ENCODE measurements at regions not wholly inside any gene's neighbourhood (a gene's known extent, or its start where the extent isn't known, plus 50 kb on each side); places are given as distances from the start of the nearest gene placed in this dataset.
"Not testable (repeated sequence)": the region's sequence is repeated elsewhere in the genome, so short reads cannot be mapped to it uniquely, and the experiment has no call there.

GRCh38 chr6:167237438-167238145, 53.5 kb upstream of the UNC93A start:
- 81% methylated on average over 14 of the region's 14 CpGs for WGBS (ENCODE audit: low lambda C conversion rate, missing lambda C conversion rate)
- peak overlapping the region; percentile 84 for H3K27ac ChIP-seq
- no peaks in the 10 kb centered on the region for H3K36me3 ChIP-seq (replicated peaks; ENCODE audit: insufficient read depth, low read depth)
- H4K20me1 ChIP-seq (ENCODE audit: insufficient read depth, poor library complexity, severe bottlenecking) = no peaks in the 10 kb centered on the region
- peaks cover 6% of the 10 kb centered on the region for H3K4me1 ChIP-seq (ENCODE audit: insufficient read depth)
- no peaks in the 10 kb centered on the region for H3K9me2 ChIP-seq (replicated peaks; ENCODE audit: insufficient read depth)
- no peak for DNase-seq (ENCODE audit: low spot score)
- H3K27me3 ChIP-seq = no peaks in the 10 kb centered on the region
- TF ChIP-seq CTCF (IDR thresholded peaks at IDR 0.05; ENCODE audit: poor library complexity) (no peak), EZH2phosphoT487 (IDR thresholded peaks at IDR 0.05; ENCODE audit: low read depth, severe bottlenecking, unreplicated experiment) (no peak), EZH2 (IDR thresholded peaks at IDR 0.05; ENCODE audit: borderline replicate concordance) (no peak)
- no peaks in the 10 kb centered on the region for H3K79me2 ChIP-seq
- no peak overlapping the region for H2AFZ ChIP-seq
- H3K4me3 ChIP-seq = no peak overlapping the region
- H3K9me3 ChIP-seq (ENCODE audit: low read depth) = no peaks in the 10 kb centered on the region
- H3K4me2 ChIP-seq = no peak overlapping the region

- Histone ChIP-seq H3K27me3 (no peaks in the 10 kb centered on the region), H2AFZ (no peak overlapping the region), H3K79me2 (no peaks in the 10 kb centered on the region), H4K20me1 (ENCODE audit: insufficient read depth, poor library complexity, severe bottlenecking) (no peaks in the 10 kb centered on the region), H3K9me3 (ENCODE audit: low read depth) (no peaks in the 10 kb centered on the region), H3K36me3 (replicated peaks; ENCODE audit: insufficient read depth, low read depth) (no peaks in the 10 kb centered on the region), H3K4me3 (no peak overlapping the region), H3K27ac (peak overlapping the region; percentile 84), H3K4me2 (peak overlapping the region; percentile 42), H3K4me1 (ENCODE audit: insufficient read depth) (peaks cover 6% of the 10 kb centered on the region), H3K9me2 (replicated peaks; ENCODE audit: insufficient read depth) (no peaks in the 10 kb centered on the region)
- 32% methylated on average over 14 of the region's 14 CpGs for WGBS (ENCODE audit: low lambda C conversion rate, missing lambda C conversion rate)
- peak; percentile 30 for DNase-seq (ENCODE audit: low spot score)
- TF ChIP-seq EZH2phosphoT487 (IDR thresholded peaks at IDR 0.05; ENCODE audit: low read depth, severe bottlenecking, unreplicated experiment) (no peak), EZH2 (IDR thresholded peaks at IDR 0.05; ENCODE audit: borderline replicate concordance) (no peak), CTCF (IDR thresholded peaks at IDR 0.05; ENCODE audit: poor library complexity) (no peak)
Observed at GRCh38 chr6:167238146-167238693, 52.9 kb upstream of the UNC93A start.

GRCh38 chr6:167238694-167239467, 52.2 kb upstream of the UNC93A start:
- H3K27me3 ChIP-seq = no peaks in the 10 kb centered on the region
- 60% methylated on average over 12 of the region's 12 CpGs for WGBS (ENCODE audit: low lambda C conversion rate, missing lambda C conversion rate)
- no peaks in the 10 kb centered on the region for H3K36me3 ChIP-seq (replicated peaks; ENCODE audit: insufficient read depth, low read depth)
- H3K4me2 ChIP-seq = peak overlapping the region; percentile 42
- no peaks in the 10 kb centered on the region for H4K20me1 ChIP-seq (ENCODE audit: insufficient read depth, poor library complexity, severe bottlenecking)
- H2AFZ ChIP-seq = no peak overlapping the region
- DNase-seq (ENCODE audit: low spot score) = peak; percentile 48
- no peaks in the 10 kb centered on the region for H3K9me2 ChIP-seq (replicated peaks; ENCODE audit: insufficient read depth)
- H3K4me3 ChIP-seq = no peak overlapping the region
- H3K79me2 ChIP-seq = no peaks in the 10 kb centered on the region
- H3K4me1 ChIP-seq (ENCODE audit: insufficient read depth) = peaks cover 6% of the 10 kb centered on the region
- TF ChIP-seq EZH2 (IDR thresholded peaks at IDR 0.05; ENCODE audit: borderline replicate concordance) (no peak), CTCF (IDR thresholded peaks at IDR 0.05; ENCODE audit: poor library complexity) (no peak), EZH2phosphoT487 (IDR thresholded peaks at IDR 0.05; ENCODE audit: low read depth, severe bottlenecking, unreplicated experiment) (no peak)
- H3K9me3 ChIP-seq (ENCODE audit: low read depth) = no peaks in the 10 kb centered on the region
- H3K27ac ChIP-seq = peak overlapping the region; percentile 84

- not testable (repeated sequence) for H3K4me1 ChIP-seq (ENCODE audit: insufficient read depth); DNase-seq (ENCODE audit: low spot score); H3K36me3 ChIP-seq (replicated peaks; ENCODE audit: insufficient read depth, low read depth); H3K4me2 ChIP-seq; H3K79me2 ChIP-seq; H3K4me3 ChIP-seq; H3K9me2 ChIP-seq (replicated peaks; ENCODE audit: insufficient read depth); H3K27me3 ChIP-seq; H3K9me3 ChIP-seq (ENCODE audit: low read depth); H2AFZ ChIP-seq; H4K20me1 ChIP-seq (ENCODE audit: insufficient read depth, poor library complexity, severe bottlenecking)
- WGBS (ENCODE audit: low lambda C conversion rate, missing lambda C conversion rate) = 75% methylated on average over 2 of the region's 2 CpGs
- peak overlapping the region; percentile 84 for H3K27ac ChIP-seq
Observed at GRCh38 chr6:167239470-167239869, 51.6 kb upstream of the UNC93A start.
